ENCODE measurements at regions not wholly inside any gene's neighbourhood (a gene's known extent, or its start where the extent isn't known, plus 50 kb on each side); places are given as distances from the start of the nearest gene placed in this dataset.

- DNase-seq (ENCODE audit: low read depth in 4 of 4, low spot score in 2 of 4): no peak
Measured at GRCh38 chr6:147752689-147753403, 244.4 kb downstream of the SAMD5 start.

GRCh38 chr6:147755999-147756398, 247.5 kb downstream of the SAMD5 start:
- DNase-seq (ENCODE audit: low read depth in 4 of 4, low spot score in 2 of 4): no peak

- no peak for DNase-seq (ENCODE audit: low read depth in 4 of 4, low spot score in 2 of 4)
Measured at GRCh38 chr6:147756891-147757290, 248.4 kb downstream of the SAMD5 start.

- DNase-seq (ENCODE audit: low read depth in 4 of 4, low spot score in 2 of 4): no peak
Measured at GRCh38 chr6:147757291-147757690, 248.8 kb downstream of the SAMD5 start.

- no peak for DNase-seq (ENCODE audit: low read depth in 4 of 4, low spot score in 2 of 4)
Measured at GRCh38 chr6:147758303-147758702, 249.8 kb downstream of the SAMD5 start.

GRCh38 chr6:147759093-147759492, 250.6 kb downstream of the SAMD5 start:
- DNase-seq (ENCODE audit: low read depth in 4 of 4, low spot score in 2 of 4): no peak

GRCh38 chr6:147759536-147759935, 251.0 kb downstream of the SAMD5 start:
- DNase-seq (ENCODE audit: low read depth in 4 of 4, low spot score in 2 of 4): no peak

GRCh38 chr6:147765541-147765940, 257.1 kb downstream of the SAMD5 start:
- no peak for DNase-seq (ENCODE audit: low read depth in 4 of 4, low spot score in 2 of 4)

- no peak for DNase-seq (ENCODE audit: low read depth in 4 of 4, low spot score in 2 of 4)
Measured at GRCh38 chr6:147768969-147769368, 260.5 kb downstream of the SAMD5 start.

- DNase-seq (ENCODE audit: low read depth in 4 of 4, low spot score in 2 of 4): no peak
Measured at GRCh38 chr6:147769496-147770087, 261.1 kb downstream of the SAMD5 start.

GRCh38 chr6:147770221-147770620, 261.7 kb downstream of the SAMD5 start:
- no peak for DNase-seq (ENCODE audit: low read depth in 4 of 4, low spot score in 2 of 4)

GRCh38 chr6:147772724-147773123, 264.2 kb downstream of the SAMD5 start:
- DNase-seq (ENCODE audit: low read depth in 4 of 4, low spot score in 2 of 4): no peak

GRCh38 chr6:147774856-147775255, 266.4 kb downstream of the SAMD5 start:
- DNase-seq (ENCODE audit: low read depth in 4 of 4, low spot score in 2 of 4): no peak

- DNase-seq (ENCODE audit: low read depth in 4 of 4, low spot score in 2 of 4): no peak
Measured at GRCh38 chr6:147776631-147777213, 268.2 kb downstream of the SAMD5 start.

GRCh38 chr6:147779624-147780023, 271.1 kb downstream of the SAMD5 start:
- no peak for DNase-seq (ENCODE audit: low read depth in 4 of 4, low spot score in 2 of 4)

GRCh38 chr6:147782302-147782701, 273.8 kb downstream of the SAMD5 start:
- no peak for DNase-seq (ENCODE audit: low read depth in 4 of 4, low spot score in 2 of 4)

GRCh38 chr6:147784371-147784770, 275.9 kb downstream of the SAMD5 start:
- DNase-seq (ENCODE audit: low read depth in 4 of 4, low spot score in 2 of 4): no peak

GRCh38 chr6:147787417-147787816, 278.9 kb downstream of the SAMD5 start:
- no peak for DNase-seq (ENCODE audit: low read depth in 4 of 4, low spot score in 2 of 4)

- no peak for DNase-seq (ENCODE audit: low read depth in 4 of 4, low spot score in 2 of 4)
Measured at GRCh38 chr6:147789430-147789947, 281.0 kb downstream of the SAMD5 start.

GRCh38 chr6:147793871-147794643, 285.6 kb downstream of the SAMD5 start:
- DNase-seq (ENCODE audit: low read depth in 4 of 4, low spot score in 2 of 4): no peak

- no peak for DNase-seq (ENCODE audit: low read depth in 4 of 4, low spot score in 2 of 4)
Measured at GRCh38 chr6:147802459-147802858, 294.0 kb downstream of the SAMD5 start.

All from left renal cortex interstitium (tissue), 4 donors.